Ovary (tissue), 7 donors: ENCODE measurements at regions not wholly inside any gene's neighbourhood (a gene's known extent, or its start where the extent isn't known, plus 50 kb on each side); places are given as distances from the start of the nearest gene placed in this dataset.

ENCODE experiments used
- DNase-seq, 5 donors: peaks; one replicate each; pipeline ENCODE4 v3.0.0-alpha.2; 2019 to 2020
- H3K27ac ChIP-seq, 2 donors: fragments of 200-600 bp; one replicate each; pipeline versions ENCODE4 v1.5.1 to v1.8.0; 2019 to 2022
- H3K27me3 ChIP-seq: fragments of 200-600 bp; one replicate; pipeline ENCODE4 v1.8.0; 2022
- H3K36me3 ChIP-seq: fragments of 200-600 bp; sonication (generic); one replicate; pipeline ENCODE4 v1.5.1; 2019
- H3K4me1 ChIP-seq: one replicate; pipeline ENCODE4 v1.8.1; 2013; ENCODE audit warnings: mild to moderate bottlenecking, moderate library complexity; ENCODE audit not compliant: insufficient read depth
- H3K4me3 ChIP-seq: fragments of 200-600 bp; sonication (generic); one replicate; pipeline ENCODE4 v1.5.1; 2017
- H3K9me3 ChIP-seq, 2 donors: fragments of 200-600 bp in 1 of 2; sonication (generic) in 1 of 2; one replicate each; pipeline versions ENCODE4 v1.5.1 to v1.8.1; 2013 to 2019; ENCODE audit warnings: mild to moderate bottlenecking in 1 of 2, moderate library complexity in 1 of 2
- CTCF ChIP-seq, 3 donors: fragments of 450-650 bp in 2 of 3; fragments of 200-600 bp in 1 of 3; IDR thresholded peaks; one replicate each; pipeline versions ENCODE4 v1.5.1 to v1.8.0; 2016 to 2022; ENCODE audit warnings: antibody characterized with exemption in 3 of 3, mild to moderate bottlenecking in 1 of 3
- EP300 ChIP-seq: sonication (generic); formaldehyde crosslinking; IDR thresholded peaks from one replicate; pipeline ENCODE4 v1.6.1; 2017; ENCODE audit warnings: antibody characterized with exemption
- POLR2A ChIP-seq: fragments of 450-650 bp; IDR thresholded peaks from one replicate; pipeline ENCODE4 v1.6.1; 2017; ENCODE audit warnings: antibody characterized with exemption, mild to moderate bottlenecking, moderate library complexity
- whole genome bisulfite sequencing, 3 donors: extraction: QIAGEN DNeasy Blood & Tissue Kit in 1 of 3; methylation state at CpG; one replicate each; pipeline versions ENCODE4 v1.1.5 to v1.1.7; 2013 to 2017; 5-methylcytosine and 5-hydroxymethylcytosine counted together
- intact Hi-C, 4 donors: fragments of 100-400 bp; cut with DNase I; formaldehyde crosslinking; loops; one replicate each; pipeline versions ENCODE4 v1.11.0 to v1.15.1; 2022 to 2023
- donor health status: DM: no; HTN: no; CAD: no; lungs with moderate emphysema.
- donor health status: DM: no; HTN: no; CAD: no.
- donor health status: Bipolar disorder and iron deficiency.
- donor health status: DM: no; HTN: no; CAD: no.
- donor health status: DM: yes; HTN: yes; CAD: no.

- TF ChIP-seq POLR2A: no peak
- TF ChIP-seq CTCF (IDR thresholded peaks at IDR 0.05): no peak
- no peak for TF ChIP-seq EP300
- Histone ChIP-seq H3K27me3 (no peaks in the 10 kb centered on the region), H3K4me1 (no peaks in the 10 kb centered on the region), H3K36me3 (no peaks in the 10 kb centered on the region), H3K4me3 (no peak overlapping the region), H3K9me3 (no peaks in the 10 kb centered on the region), H3K27ac (no peak overlapping the region)
- 56 to 64% (median 60%) methylated on average over 11 of the region's 11 CpGs for WGBS, 3 donors
- intact Hi-C loops: no loop called here
- no peak for DNase-seq
These were observed 137.4 kb upstream of the MAMLD1 start for GRCh38 chrX:150225756-150226155.

- no peak overlapping the region for H3K4me3 ChIP-seq
- no peaks in the 10 kb centered on the region for H3K9me3 ChIP-seq
- intact Hi-C loops: no loop called here
- TF ChIP-seq POLR2A (no peak), CTCF (IDR thresholded peaks at IDR 0.05) (no peak)
- no peaks in the 10 kb centered on the region for H3K27me3 ChIP-seq
- H3K36me3 ChIP-seq: no peaks in the 10 kb centered on the region
- no peaks in the 10 kb centered on the region for H3K4me1 ChIP-seq
- DNase-seq: no peak
- no peak overlapping the region for H3K27ac ChIP-seq
- 62 to 72% (median 69%) methylated on average over 9 of the region's 9 CpGs for WGBS, 3 donors
These were observed 136.7 kb upstream of the MAMLD1 start for GRCh38 chrX:150226223-150226965.

- no peaks in the 10 kb centered on the region for H3K36me3 ChIP-seq
- no peak for DNase-seq
- intact Hi-C loops: no loop called here
- TF ChIP-seq EP300 (no peak), CTCF (IDR thresholded peaks at IDR 0.05) (no peak), POLR2A (no peak)
- WGBS, 3 donors: 65 to 75% (median 69%) methylated on average over 7 of the region's 7 CpGs
- H3K27me3 ChIP-seq: no peaks in the 10 kb centered on the region
- H3K4me3 ChIP-seq: no peak overlapping the region
- no peak overlapping the region for H3K27ac ChIP-seq
- no peaks in the 10 kb centered on the region for H3K9me3 ChIP-seq
- no peaks in the 10 kb centered on the region for H3K4me1 ChIP-seq
These were observed 135.7 kb upstream of the MAMLD1 start for GRCh38 chrX:150227321-150227860.

GRCh38 chrX:150227873-150228410 lies 135.2 kb upstream of the MAMLD1 start:
- Histone ChIP-seq H3K27me3 (no peaks in the 10 kb centered on the region), H3K27ac (no peak overlapping the region), H3K4me3 (no peak overlapping the region), H3K4me1 (no peaks in the 10 kb centered on the region), H3K36me3 (no peaks in the 10 kb centered on the region), H3K9me3 (no peaks in the 10 kb centered on the region)
- intact Hi-C loops: no loop called here
- TF ChIP-seq EP300 (no peak), CTCF (IDR thresholded peaks at IDR 0.05) (no peak)
- DNase-seq: no peak
- 77 to 80% (median 80%) methylated on average over 7 of the region's 7 CpGs for WGBS, 3 donors
